ENCODE measurements at regions not wholly inside any gene's neighbourhood (a gene's known extent, or its start where the extent isn't known, plus 50 kb on each side); places are given as distances from the start of the nearest gene placed in this dataset.

DNA sequence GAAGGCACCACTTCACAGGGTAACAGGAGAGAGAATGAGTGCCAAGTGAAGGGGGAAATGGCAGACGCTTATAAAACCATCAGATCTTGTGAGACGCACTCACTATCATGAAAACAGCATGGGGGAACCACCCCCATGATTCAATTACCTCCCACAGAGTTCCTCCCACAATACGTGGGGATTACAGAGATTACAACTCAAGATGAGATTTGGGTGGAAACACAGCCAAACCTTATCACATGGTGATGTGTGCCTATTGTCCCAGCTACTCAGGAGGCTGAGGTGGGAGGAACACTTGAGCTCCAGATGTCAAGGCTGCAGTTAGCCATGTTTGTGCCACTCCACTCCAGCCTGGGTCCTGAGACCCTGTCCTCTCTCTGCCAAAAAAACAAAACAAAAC is 56.0 kb upstream of the DSCAM start:
- CTCF ChIA-PET (ENCODE audit: low intra/inter-chr PET ratio, low total read pairs): no interaction called here
- no TSS peak for BruUV-seq (replicated peaks)
- H3K79me2 ChIP-seq (ENCODE audit: insufficient read depth, low read length): no peaks in the 10 kb centered on the region
- no peak overlapping the region for H3K27ac ChIP-seq (ENCODE audit: extremely low read length, insufficient read depth, low read length)
- FAIRE-seq: no peak
- ATAC-seq: no peak
- intact Hi-C loops (cut with micrococcal nuclease; ENCODE audit: unreplicated experiment) (no loop called here), in situ Hi-C loops (cut with HindIII; ENCODE audit: extremely low pct_ligation_motif_present, low pct_unique_long_range_greater_than_20kb) (no loop called here)
- 0% methylated on average over 3 of the region's 3 CpGs for WGBS (ENCODE audit: low lambda C conversion rate)
- TF ChIP-seq SRSF9 (IDR thresholded peaks at IDR 0.05; ENCODE audit: borderline replicate concordance, insufficient read depth, low read depth, low read length, poor library complexity, severe bottlenecking): no peak
- H3K27me3 ChIP-seq (ENCODE audit: control insufficient read depth in 1 of 2, insufficient read depth in 2 of 2, low read length in 2 of 2): no peaks in the 10 kb centered on the region
- no peak for DNase-seq (ENCODE audit: low spot score)
- no peak overlapping the region for H2AFZ ChIP-seq (ENCODE audit: low read length)
- H3K36me3 ChIP-seq (replicated peaks in 1 of 2; ENCODE audit: control insufficient read depth in 1 of 2, insufficient read depth in 2 of 2, low read length in 2 of 2): no peaks in the 10 kb centered on the region
- H3K9ac ChIP-seq (ENCODE audit: insufficient read depth, low read depth, low read length): no peak overlapping the region
- H3K4me2 ChIP-seq (ENCODE audit: low read depth, low read length): no peak overlapping the region
- H3K4me1 ChIP-seq (ENCODE audit: insufficient read depth, low read length): no peaks in the 10 kb centered on the region
- H3K4me3 ChIP-seq (replicated peaks in 1 of 3; ENCODE audit: insufficient read depth in 1 of 3, low read depth in 2 of 3, low read length in 3 of 3): no peak overlapping the region
- H3K9me3 ChIP-seq (ENCODE audit: low read length): peaks cover 85% of the 10 kb centered on the region
- POLR2A ChIA-PET: no interaction called here
- no peaks in the 10 kb centered on the region for H4K20me1 ChIP-seq (ENCODE audit: insufficient read depth, low read length)

DNA sequence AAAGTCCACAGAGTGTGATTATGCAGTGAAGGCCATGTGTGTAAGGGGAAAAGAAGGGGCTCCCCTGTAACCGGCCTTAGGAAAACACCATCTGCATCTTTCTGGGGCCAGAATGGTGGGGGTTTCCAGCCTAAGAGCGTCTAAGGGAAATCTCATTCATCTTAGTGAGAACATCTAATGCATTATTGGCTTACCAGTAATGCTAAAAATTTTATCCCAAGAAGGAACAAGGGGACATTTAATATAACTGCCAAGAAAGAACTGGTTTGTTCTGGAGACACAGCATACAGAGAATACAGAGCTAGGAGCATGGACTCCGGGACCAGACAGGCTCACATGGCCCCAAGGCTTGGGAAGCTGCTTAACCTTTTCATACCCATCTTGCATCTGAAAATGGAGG is 58.3 kb upstream of the DSCAM start:
- ChIA-PET POLR2A (no interaction called here), CTCF (ENCODE audit: low intra/inter-chr PET ratio, low total read pairs) (no interaction called here)
- no TSS peak for BruUV-seq (replicated peaks)
- in situ Hi-C loops (cut with HindIII; ENCODE audit: extremely low pct_ligation_motif_present, low pct_unique_long_range_greater_than_20kb) (no loop called here), intact Hi-C loops (cut with micrococcal nuclease; ENCODE audit: unreplicated experiment) (no loop called here)
- WGBS (ENCODE audit: low lambda C conversion rate): 18% methylated on average over 3 of the region's 3 CpGs
- DNase-seq (ENCODE audit: low spot score) (no peak), FAIRE-seq (no peak), ATAC-seq (no peak)
- H3K9ac ChIP-seq (ENCODE audit: insufficient read depth, low read depth, low read length): no peak overlapping the region
- no peaks in the 10 kb centered on the region for H4K20me1 ChIP-seq (ENCODE audit: insufficient read depth, low read length)
- no peak overlapping the region for H3K4me2 ChIP-seq (ENCODE audit: low read depth, low read length)
- H3K79me2 ChIP-seq (ENCODE audit: insufficient read depth, low read length): no peaks in the 10 kb centered on the region
- TF ChIP-seq TBL1XR1 (IDR thresholded peaks at IDR 0.05; ENCODE audit: borderline replicate concordance, low read length, partially characterized antibody) (no peak), CREB1 (IDR thresholded peaks at IDR 0.05) (no peak), CREB1 (CRISPR knock-in tag; IDR thresholded peaks at IDR 0.05) (no peak), NFE2L1 (CRISPR knock-in tag; IDR thresholded peaks at IDR 0.05; ENCODE audit: borderline replicate concordance) (no peak), ZNF788 (CRISPR knock-in tag; IDR thresholded peaks at IDR 0.05; ENCODE audit: borderline replicate concordance) (no peak), MEF2D (CRISPR knock-in tag; IDR thresholded peaks at IDR 0.05) (no peak), ESRRA (CRISPR knock-in tag; IDR thresholded peaks at IDR 0.05; ENCODE audit: low read depth) (no peak), SUZ12 (IDR thresholded peaks at IDR 0.05; ENCODE audit: low read depth, low read length) (no peak), REPIN1 (CRISPR knock-in tag; IDR thresholded peaks at IDR 0.05; ENCODE audit: borderline replicate concordance, low read depth) (no peak)
- TF ChIP-seq, protein P1, sequence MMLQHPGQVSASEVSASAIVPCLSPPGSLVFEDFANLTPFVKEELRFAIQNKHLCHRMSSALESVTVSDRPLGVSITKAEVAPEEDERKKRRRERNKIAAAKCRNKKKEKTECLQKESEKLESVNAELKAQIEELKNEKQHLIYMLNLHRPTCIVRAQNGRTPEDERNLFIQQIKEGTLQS (CRISPR knock-in tag; IDR thresholded peaks at IDR 0.05): no peak
- H3K36me3 ChIP-seq (replicated peaks in 1 of 2; ENCODE audit: control insufficient read depth in 1 of 2, insufficient read depth in 2 of 2, low read length in 2 of 2): no peaks in the 10 kb centered on the region
- H3K4me3 ChIP-seq (replicated peaks in 1 of 3; ENCODE audit: insufficient read depth in 1 of 3, low read depth in 2 of 3, low read length in 3 of 3): no peak overlapping the region
- H2AFZ ChIP-seq (ENCODE audit: low read length): no peak overlapping the region
- no peak overlapping the region for H3K27ac ChIP-seq (ENCODE audit: extremely low read length, insufficient read depth, low read length)
- peaks cover 83% of the 10 kb centered on the region for H3K9me3 ChIP-seq (ENCODE audit: low read length)
- H3K27me3 ChIP-seq (ENCODE audit: control insufficient read depth in 1 of 2, insufficient read depth in 2 of 2, low read length in 2 of 2): no peaks in the 10 kb centered on the region
- no peaks in the 10 kb centered on the region for H3K4me1 ChIP-seq (ENCODE audit: insufficient read depth, low read length)

Data from HepG2 (cell line).